ENCODE measurements at regions not wholly inside any gene's neighbourhood (a gene's known extent, or its start where the extent isn't known, plus 50 kb on each side); places are given as distances from the start of the nearest gene placed in this dataset.

DNA sequence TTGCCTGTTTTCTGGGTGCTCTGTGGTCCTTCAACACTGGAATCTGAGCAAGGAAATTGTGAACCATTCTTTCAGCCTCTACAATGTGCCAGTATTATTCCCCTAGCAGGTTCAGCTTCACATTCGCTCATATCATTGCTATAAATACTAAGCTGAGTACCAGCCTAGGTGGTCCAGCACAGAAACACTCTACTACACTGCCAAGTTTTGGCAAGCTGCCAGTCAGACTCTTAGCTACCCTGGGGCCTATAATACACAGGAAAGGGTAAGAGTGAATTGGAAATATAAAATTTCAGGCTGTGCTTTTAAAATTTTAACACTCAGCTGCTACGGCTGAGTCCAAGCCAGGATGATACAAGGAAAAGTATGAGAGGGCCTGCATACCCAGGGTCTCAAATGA is 49.9 kb upstream of the PPP1R3A start:
- TF ChIP-seq, protein P1, sequence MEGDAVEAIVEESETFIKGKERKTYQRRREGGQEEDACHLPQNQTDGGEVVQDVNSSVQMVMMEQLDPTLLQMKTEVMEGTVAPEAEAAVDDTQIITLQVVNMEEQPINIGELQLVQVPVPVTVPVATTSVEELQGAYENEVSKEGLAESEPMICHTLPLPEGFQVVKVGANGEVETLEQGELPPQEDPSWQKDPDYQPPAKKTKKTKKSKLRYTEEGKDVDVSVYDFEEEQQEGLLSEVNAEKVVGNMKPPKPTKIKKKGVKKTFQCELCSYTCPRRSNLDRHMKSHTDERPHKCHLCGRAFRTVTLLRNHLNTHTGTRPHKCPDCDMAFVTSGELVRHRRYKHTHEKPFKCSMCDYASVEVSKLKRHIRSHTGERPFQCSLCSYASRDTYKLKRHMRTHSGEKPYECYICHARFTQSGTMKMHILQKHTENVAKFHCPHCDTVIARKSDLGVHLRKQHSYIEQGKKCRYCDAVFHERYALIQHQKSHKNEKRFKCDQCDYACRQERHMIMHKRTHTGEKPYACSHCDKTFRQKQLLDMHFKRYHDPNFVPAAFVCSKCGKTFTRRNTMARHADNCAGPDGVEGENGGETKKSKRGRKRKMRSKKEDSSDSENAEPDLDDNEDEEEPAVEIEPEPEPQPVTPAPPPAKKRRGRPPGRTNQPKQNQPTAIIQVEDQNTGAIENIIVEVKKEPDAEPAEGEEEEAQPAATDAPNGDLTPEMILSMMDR (conservative IDR thresholded peaks at IDR 0.05; ENCODE audit: low read depth, low read length), result no peak
- no peak overlapping the region for H3K4me3 ChIP-seq (IDR thresholded peaks at IDR 0.05; ENCODE audit: insufficient read depth, low read depth, low read length)

More for the DNA sequence above, 49.9 kb upstream of the PPP1R3A start:
- H3K27ac ChIP-seq, result no peak overlapping the region
- H4K20me1 ChIP-seq (ENCODE audit: insufficient read depth), result no peaks in the 10 kb centered on the region
- H3K9ac ChIP-seq, result no peak overlapping the region
- no peaks in the 10 kb centered on the region for H3K79me2 ChIP-seq (ENCODE audit: insufficient read depth, low read depth)
- peaks cover 8% of the 10 kb centered on the region for H3K4me1 ChIP-seq (ENCODE audit: low read depth, poor library complexity, severe bottlenecking)
- H3K27me3 ChIP-seq (ENCODE audit: insufficient read depth, low read depth), result no peaks in the 10 kb centered on the region
- no peak overlapping the region for H3K4me2 ChIP-seq
- no peaks in the 10 kb centered on the region for H3K36me3 ChIP-seq (ENCODE audit: insufficient read depth)
- H2AFZ ChIP-seq (ENCODE audit: low read depth), result no peak overlapping the region

Measured in KMS-11 (cell line).